HepG2 (cell line): ENCODE measurements at regions not wholly inside any gene's neighbourhood (a gene's known extent, or its start where the extent isn't known, plus 50 kb on each side); places are given as distances from the start of the nearest gene placed in this dataset.

Experiments
- ATAC-seq: fragments of 200-7000 bp; cut with Tn5 transposase; 3 replicates; pipeline ENCODE4 v1.9.1; 2020; ENCODE audit warnings: mild to moderate bottlenecking, moderate library complexity
- BruUV-seq: library from RNA; stranded (reverse); fragments of 400-500 nt; replicated peaks from 2 replicates; lab custom pipeline; 2021; lab: Mats Ljungman, UMichigan
- CTCF ChIA-PET: fragments of 300-600 bp; formaldehyde crosslinking; extraction: SDS; loops from one replicate; lab custom pipeline; 2021; ENCODE audit warnings: low total read pairs, inconsistent platforms, low intra/inter-chr PET ratio; lab: Yijun Ruan, JAX
- POLR2A ChIA-PET: fragments of 350-600 bp; sonication (Branson Sonifier 250); formaldehyde crosslinking; loops from one replicate; lab custom pipeline; 2020; ENCODE audit warnings: antibody characterized with exemption, inconsistent platforms; lab: Yijun Ruan, JAX
- DNase-seq: peaks from one replicate; pipeline ENCODE4 v3.0.0-alpha.2; 2015; ENCODE audit warnings: low spot score
- FAIRE-seq: peaks from 3 replicates; lab custom pipeline; 2011; peaks lifted over from hg19 to GRCh38; lab: Jason Lieb, UNC
- H2AFZ ChIP-seq: one replicate; pipeline ENCODE4 v1.6.1; 2011; ENCODE audit warnings: low read length, inconsistent platforms
- H3K27ac ChIP-seq: fragments of 300-600 bp; 3 replicates; pipeline ENCODE4 v1.8.0; 2011; ENCODE audit warnings: mixed run types, mild to moderate bottlenecking, mixed read lengths, low read length, inconsistent platforms; ENCODE audit not compliant: insufficient read depth; ENCODE audit errors: extremely low read length
- H3K27me3 ChIP-seq, 2 experiments: fragments of 200-600 bp in 1 of 2; 2 replicates in 1 of 2; 3 replicates in 1 of 2; pipeline versions ENCODE4 v1.6.0 to v1.8.0; 2011; ENCODE audit warnings: low read length in 2 of 2, mild to moderate bottlenecking in 2 of 2, moderate library complexity in 2 of 2, inconsistent platforms in 1 of 2; ENCODE audit not compliant: insufficient read depth in 2 of 2, control insufficient read depth in 1 of 2
- H3K36me3 ChIP-seq, 2 experiments: fragments of 200-600 bp in 1 of 2; replicated peaks in 1 of 2; 2 replicates in 1 of 2; 3 replicates in 1 of 2; pipeline versions ENCODE4 v1.5.1 to v1.8.0; 2011; ENCODE audit warnings: low read length in 2 of 2, inconsistent platforms in 1 of 2; ENCODE audit not compliant: insufficient read depth in 2 of 2, control insufficient read depth in 1 of 2
- H3K4me1 ChIP-seq: 2 replicates; pipeline ENCODE4 v1.5.1; 2012; ENCODE audit warnings: low read length, inconsistent platforms; ENCODE audit not compliant: insufficient read depth
- H3K4me2 ChIP-seq: 2 replicates; pipeline ENCODE4 v1.6.0; 2011; ENCODE audit warnings: low read depth, low read length, inconsistent platforms
- H3K4me3 ChIP-seq, 3 experiments: fragments of 200-600 bp in 1 of 3; sonication (generic), shearing (Covaris generic) in 1 of 3; replicated peaks in 1 of 3; 2 replicates each; pipeline ENCODE4 v1.5.1; 2011 to 2016; ENCODE audit warnings: low read length in 3 of 3, inconsistent platforms in 2 of 3, low read depth in 2 of 3, mild to moderate bottlenecking in 2 of 3, control low read depth in 1 of 3, mixed read lengths in 1 of 3; ENCODE audit not compliant: insufficient read depth in 1 of 3
- H3K79me2 ChIP-seq: one replicate; pipeline ENCODE4 v1.6.1; 2011; ENCODE audit warnings: low read length, inconsistent platforms; ENCODE audit not compliant: insufficient read depth
- H3K9ac ChIP-seq: 2 replicates; pipeline ENCODE4 v1.6.0; 2011; ENCODE audit warnings: mild to moderate bottlenecking, low read depth, low read length, inconsistent platforms; ENCODE audit not compliant: insufficient read depth
- H3K9me3 ChIP-seq: 2 replicates; pipeline ENCODE4 v1.5.1; 2012; ENCODE audit warnings: mild to moderate bottlenecking, low read length
- H4K20me1 ChIP-seq: 2 replicates; pipeline ENCODE4 v1.6.0; 2011; ENCODE audit warnings: inconsistent platforms, mild to moderate bottlenecking, low read length, moderate library complexity; ENCODE audit not compliant: insufficient read depth
- FLYWCH1 ChIP-seq: sonication (generic); formaldehyde crosslinking; IDR thresholded peaks from 2 replicates; pipeline ENCODE4 v1.8.1; 2023; ENCODE audit warnings: mild to moderate bottlenecking, missing genetic modification reagents
- FOXK2 ChIP-seq: fragments of 450-650 bp; IDR thresholded peaks from 2 replicates; pipeline ENCODE4 v1.6.1; 2016
- GLI4 ChIP-seq: sonication (generic); formaldehyde crosslinking; IDR thresholded peaks from 2 replicates; pipeline ENCODE4 v1.5.1; 2020; ENCODE audit warnings: missing genetic modification reagents, mild to moderate bottlenecking, moderate library complexity, borderline replicate concordance
- KMT2A ChIP-seq: sonication (generic); formaldehyde crosslinking; IDR thresholded peaks from 2 replicates; pipeline ENCODE4 v1.4.0; 2020; ENCODE audit warnings: missing genetic modification reagents
- LCORL ChIP-seq, 2 experiments: fragments of 450-650 bp in 1 of 2; sonication (generic) in 1 of 2; formaldehyde crosslinking in 1 of 2; IDR thresholded peaks; 2 replicates each; pipeline versions ENCODE4 v1.5.0 to v1.6.1; 2017 to 2020; ENCODE audit warnings: antibody characterized with exemption in 1 of 2, missing genetic modification reagents in 1 of 2
- MEIS2 ChIP-seq: sonication (generic); formaldehyde crosslinking; IDR thresholded peaks from 2 replicates; pipeline ENCODE4 v1.9.0; 2021; ENCODE audit warnings: mild to moderate bottlenecking, missing genetic modification reagents
- NR1H2 ChIP-seq: sonication (generic); formaldehyde crosslinking; IDR thresholded peaks from 2 replicates; pipeline ENCODE4 v1.8.1; 2022; ENCODE audit warnings: low read depth, missing genetic modification reagents, borderline replicate concordance
- RAD51 ChIP-seq: fragments of 450-650 bp; IDR thresholded peaks from 2 replicates; pipeline ENCODE4 v1.6.1; 2016; ENCODE audit warnings: borderline replicate concordance
- TCF12 ChIP-seq, 2 experiments: fragments of 450-650 bp in 1 of 2; sonication (generic) in 1 of 2; formaldehyde crosslinking in 1 of 2; IDR thresholded peaks; 2 replicates each; pipeline versions ENCODE4 v1.6.1 to v1.8.0; 2017 to 2022; ENCODE audit warnings: antibody characterized with exemption in 1 of 2, mild to moderate bottlenecking in 1 of 2, missing genetic modification reagents in 1 of 2, moderate library complexity in 1 of 2
- ZBTB1 ChIP-seq: sonication (generic); formaldehyde crosslinking; IDR thresholded peaks from 2 replicates; pipeline ENCODE4 v1.4.0; 2020; ENCODE audit warnings: missing genetic modification reagents, borderline replicate concordance
- ZBTB42 ChIP-seq: sonication (generic); formaldehyde crosslinking; IDR thresholded peaks from 2 replicates; pipeline ENCODE4 v1.5.0; 2020; ENCODE audit warnings: mild to moderate bottlenecking, missing genetic modification reagents
- ZC3H13 ChIP-seq: sonication (generic); formaldehyde crosslinking; IDR thresholded peaks from 2 replicates; pipeline ENCODE4 v1.8.1; 2023; ENCODE audit warnings: mild to moderate bottlenecking, missing genetic modification reagents, moderate library complexity
- ZNF282 ChIP-seq: fragments of 450-650 bp; IDR thresholded peaks from 2 replicates; pipeline ENCODE4 v1.6.1; 2018; ENCODE audit not compliant: partially characterized antibody
- WGBS: methylation state at CpG from one replicate; pipeline ENCODE4 v1.1.6; 2017; ENCODE audit warnings: low lambda C conversion rate; 5-methylcytosine and 5-hydroxymethylcytosine counted together
- in situ Hi-C: cut with HindIII; loops from 2 replicates; pipeline ENCODE4 v1.10.0; 2017; ENCODE audit warnings: low pct_unique_long_range_greater_than_20kb; ENCODE audit not compliant: extremely low pct_ligation_motif_present
- intact Hi-C: fragments of 100-400 bp; cut with micrococcal nuclease; formaldehyde crosslinking; loops from one replicate; pipeline ENCODE4 v1.10.0; 2022; ENCODE audit not compliant: unreplicated experiment
- TF ChIP-seq, protein P1 (sequence below): sonication (generic); formaldehyde crosslinking; IDR thresholded peaks from 2 replicates; pipeline ENCODE4 v1.4.0; 2020; ENCODE audit warnings: missing genetic modification reagents
- TF ChIP-seq, protein P2 (sequence below): sonication (generic); formaldehyde crosslinking; IDR thresholded peaks from 2 replicates; pipeline ENCODE4 v1.4.0; 2020; ENCODE audit warnings: mild to moderate bottlenecking, low read depth, missing genetic modification reagents
- TF ChIP-seq, protein P3 (sequence below): sonication (generic); formaldehyde crosslinking; IDR thresholded peaks from 2 replicates; pipeline ENCODE4 v1.4.0; 2020; ENCODE audit warnings: missing genetic modification reagents, borderline replicate concordance

DNA sequence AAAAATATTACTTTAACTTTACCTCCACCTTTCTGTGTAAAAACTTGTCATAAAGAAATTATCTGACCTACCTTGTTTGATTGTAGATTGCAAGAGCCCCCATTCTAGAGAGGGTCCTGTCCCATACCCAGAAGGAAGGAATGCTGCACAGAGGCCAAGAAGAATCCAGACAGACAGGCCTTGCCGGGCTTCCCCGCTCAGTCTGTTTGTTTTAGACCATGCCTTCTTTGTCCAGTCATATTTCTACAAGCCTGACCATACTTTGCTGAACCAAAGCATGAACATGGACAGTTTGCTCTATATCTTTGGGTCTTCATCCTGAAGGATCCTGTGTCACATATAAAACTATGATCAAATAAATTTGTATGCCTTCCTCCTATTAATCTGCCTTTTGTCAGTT, 95.8 kb upstream of the MYCBP2 start:
- H3K4me3 ChIP-seq: no peak overlapping the region
- ATAC-seq (no peak), DNase-seq (no peak), FAIRE-seq (no peak)
- H3K36me3 ChIP-seq: no peaks in the 10 kb centered on the region
- intact Hi-C loops: loop anchor here (5.0 kb wide), 1 partner anchor 245 kb away; no protein-coding TSS in a partner anchor
- BruUV-seq: no TSS peak
- no peaks in the 10 kb centered on the region for H3K27me3 ChIP-seq
- no peak overlapping the region for H3K9ac ChIP-seq
- CTCF ChIA-PET: no interaction called here
- H2AFZ ChIP-seq: no peak overlapping the region
- POLR2A ChIA-PET: no interaction called here
- H3K4me1 ChIP-seq: no peaks in the 10 kb centered on the region
- H3K79me2 ChIP-seq: no peaks in the 10 kb centered on the region
- no peak overlapping the region for H3K4me2 ChIP-seq
- in situ Hi-C loops: no loop called here
- no peaks in the 10 kb centered on the region for H3K9me3 ChIP-seq
- TF ChIP-seq ZNF282: no peak
- no peak for TF ChIP-seq NR1H2 (CRISPR knock-in tag)
- TF ChIP-seq FOXK2: no peak
- TF ChIP-seq GLI4 (CRISPR knock-in tag): no peak
- no peak for TF ChIP-seq MEIS2 (CRISPR knock-in tag)
- TF ChIP-seq, protein P1, sequence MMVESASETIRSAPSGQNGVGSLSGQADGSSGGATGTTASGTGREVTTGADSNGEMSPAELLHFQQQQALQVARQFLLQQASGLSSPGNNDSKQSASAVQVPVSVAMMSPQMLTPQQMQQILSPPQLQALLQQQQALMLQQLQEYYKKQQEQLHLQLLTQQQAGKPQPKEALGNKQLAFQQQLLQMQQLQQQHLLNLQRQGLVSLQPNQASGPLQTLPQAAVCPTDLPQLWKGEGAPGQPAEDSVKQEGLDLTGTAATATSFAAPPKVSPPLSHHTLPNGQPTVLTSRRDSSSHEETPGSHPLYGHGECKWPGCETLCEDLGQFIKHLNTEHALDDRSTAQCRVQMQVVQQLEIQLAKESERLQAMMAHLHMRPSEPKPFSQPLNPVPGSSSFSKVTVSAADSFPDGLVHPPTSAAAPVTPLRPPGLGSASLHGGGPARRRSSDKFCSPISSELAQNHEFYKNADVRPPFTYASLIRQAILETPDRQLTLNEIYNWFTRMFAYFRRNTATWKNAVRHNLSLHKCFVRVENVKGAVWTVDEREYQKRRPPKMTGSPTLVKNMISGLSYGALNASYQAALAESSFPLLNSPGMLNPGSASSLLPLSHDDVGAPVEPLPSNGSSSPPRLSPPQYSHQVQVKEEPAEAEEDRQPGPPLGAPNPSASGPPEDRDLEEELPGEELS (CRISPR knock-in tag): no peak
- TF ChIP-seq LCORL (IDR thresholded peaks at IDR 0.05): no peak
- no peak for TF ChIP-seq LCORL (CRISPR knock-in tag; IDR thresholded peaks at IDR 0.05)
- no peak for TF ChIP-seq FLYWCH1 (CRISPR knock-in tag)
- TF ChIP-seq, protein P2, sequence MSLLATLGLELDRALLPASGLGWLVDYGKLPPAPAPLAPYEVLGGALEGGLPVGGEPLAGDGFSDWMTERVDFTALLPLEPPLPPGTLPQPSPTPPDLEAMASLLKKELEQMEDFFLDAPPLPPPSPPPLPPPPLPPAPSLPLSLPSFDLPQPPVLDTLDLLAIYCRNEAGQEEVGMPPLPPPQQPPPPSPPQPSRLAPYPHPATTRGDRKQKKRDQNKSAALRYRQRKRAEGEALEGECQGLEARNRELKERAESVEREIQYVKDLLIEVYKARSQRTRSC: no peak
- TF ChIP-seq ZBTB42 (CRISPR knock-in tag): no peak
- TF ChIP-seq KMT2A: no peak
- TF ChIP-seq TCF12 (IDR thresholded peaks at IDR 0.05): no peak
- TF ChIP-seq TCF12 (CRISPR knock-in tag; IDR thresholded peaks at IDR 0.05): no peak
- no peak for TF ChIP-seq RAD51
- TF ChIP-seq ZBTB1: no peak
- TF ChIP-seq ZC3H13 (CRISPR knock-in tag): no peak
- TF ChIP-seq, protein P3, sequence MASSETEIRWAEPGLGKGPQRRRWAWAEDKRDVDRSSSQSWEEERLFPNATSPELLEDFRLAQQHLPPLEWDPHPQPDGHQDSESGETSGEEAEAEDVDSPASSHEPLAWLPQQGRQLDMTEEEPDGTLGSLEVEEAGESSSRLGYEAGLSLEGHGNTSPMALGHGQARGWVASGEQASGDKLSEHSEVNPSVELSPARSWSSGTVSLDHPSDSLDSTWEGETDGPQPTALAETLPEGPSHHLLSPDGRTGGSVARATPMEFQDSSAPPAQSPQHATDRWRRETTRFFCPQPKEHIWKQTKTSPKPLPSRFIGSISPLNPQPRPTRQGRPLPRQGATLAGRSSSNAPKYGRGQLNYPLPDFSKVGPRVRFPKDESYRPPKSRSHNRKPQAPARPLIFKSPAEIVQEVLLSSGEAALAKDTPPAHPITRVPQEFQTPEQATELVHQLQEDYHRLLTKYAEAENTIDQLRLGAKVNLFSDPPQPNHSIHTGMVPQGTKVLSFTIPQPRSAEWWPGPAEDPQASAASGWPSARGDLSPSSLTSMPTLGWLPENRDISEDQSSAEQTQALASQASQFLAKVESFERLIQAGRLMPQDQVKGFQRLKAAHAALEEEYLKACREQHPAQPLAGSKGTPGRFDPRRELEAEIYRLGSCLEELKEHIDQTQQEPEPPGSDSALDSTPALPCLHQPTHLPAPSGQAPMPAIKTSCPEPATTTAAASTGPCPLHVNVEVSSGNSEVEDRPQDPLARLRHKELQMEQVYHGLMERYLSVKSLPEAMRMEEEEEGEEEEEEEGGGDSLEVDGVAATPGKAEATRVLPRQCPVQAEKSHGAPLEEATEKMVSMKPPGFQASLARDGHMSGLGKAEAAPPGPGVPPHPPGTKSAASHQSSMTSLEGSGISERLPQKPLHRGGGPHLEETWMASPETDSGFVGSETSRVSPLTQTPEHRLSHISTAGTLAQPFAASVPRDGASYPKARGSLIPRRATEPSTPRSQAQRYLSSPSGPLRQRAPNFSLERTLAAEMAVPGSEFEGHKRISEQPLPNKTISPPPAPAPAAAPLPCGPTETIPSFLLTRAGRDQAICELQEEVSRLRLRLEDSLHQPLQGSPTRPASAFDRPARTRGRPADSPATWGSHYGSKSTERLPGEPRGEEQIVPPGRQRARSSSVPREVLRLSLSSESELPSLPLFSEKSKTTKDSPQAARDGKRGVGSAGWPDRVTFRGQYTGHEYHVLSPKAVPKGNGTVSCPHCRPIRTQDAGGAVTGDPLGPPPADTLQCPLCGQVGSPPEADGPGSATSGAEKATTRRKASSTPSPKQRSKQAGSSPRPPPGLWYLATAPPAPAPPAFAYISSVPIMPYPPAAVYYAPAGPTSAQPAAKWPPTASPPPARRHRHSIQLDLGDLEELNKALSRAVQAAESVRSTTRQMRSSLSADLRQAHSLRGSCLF (CRISPR knock-in tag): no peak
- H4K20me1 ChIP-seq: no peaks in the 10 kb centered on the region
- 0% methylated on average over 2 of the region's 2 CpGs for WGBS
- H3K27ac ChIP-seq: no peak overlapping the region
